Osteoblast (primary cell): ENCODE measurements at regions not wholly inside any gene's neighbourhood (a gene's known extent, or its start where the extent isn't known, plus 50 kb on each side); places are given as distances from the start of the nearest gene placed in this dataset.

Experiments
- DNase-seq: peaks from one replicate; pipeline ENCODE4 v3.0.0; 2011; ENCODE audit warnings: low spot score, mixed read lengths; ENCODE audit not compliant: insufficient read length; ENCODE audit errors: missing footprints
- H2AFZ ChIP-seq: 2 replicates; pipeline ENCODE4 v1.6.0; 2011; ENCODE audit warnings: mild to moderate bottlenecking, low read length
- H3K27ac ChIP-seq: 2 replicates; pipeline ENCODE4 v1.5.1; 2011; ENCODE audit warnings: mild to moderate bottlenecking, low read depth, low read length, moderate library complexity
- H3K27me3 ChIP-seq: 2 replicates; pipeline ENCODE4 v1.6.0; 2012; ENCODE audit warnings: mild to moderate bottlenecking, control low read depth, inconsistent platforms, low read length, moderate library complexity; ENCODE audit not compliant: insufficient read depth
- H3K36me3 ChIP-seq: 2 replicates; pipeline ENCODE4 v1.5.1; 2011; ENCODE audit warnings: mild to moderate bottlenecking, low read length, control low read depth, moderate library complexity; ENCODE audit not compliant: insufficient read depth
- H3K4me1 ChIP-seq: 2 replicates; pipeline ENCODE4 v1.5.1; 2011; ENCODE audit warnings: mild to moderate bottlenecking, low read length, control low read depth, moderate library complexity; ENCODE audit not compliant: insufficient read depth
- H3K4me2 ChIP-seq: 2 replicates; pipeline ENCODE4 v1.6.0; 2011; ENCODE audit warnings: mild to moderate bottlenecking, low read length; ENCODE audit not compliant: insufficient read depth
- H3K4me3 ChIP-seq: fragments of 200-600 bp; sonication (generic); 3 replicates; pipeline ENCODE4 v1.5.1; 2012; ENCODE audit warnings: mild to moderate bottlenecking, low read length, inconsistent platforms; ENCODE audit not compliant: insufficient read depth
- H3K79me2 ChIP-seq: 2 replicates; pipeline ENCODE4 v1.6.0; 2012; ENCODE audit warnings: mild to moderate bottlenecking, low read length, control low read depth, inconsistent platforms; ENCODE audit not compliant: insufficient read depth
- H3K9me3 ChIP-seq: 2 replicates; pipeline ENCODE4 v1.5.1; 2011; ENCODE audit warnings: low read depth, low read length, control low read depth
- H4K20me1 ChIP-seq: 2 replicates; pipeline ENCODE4 v1.6.0; 2012; ENCODE audit warnings: mild to moderate bottlenecking, low read length, control low read depth; ENCODE audit not compliant: insufficient read depth
- TF ChIP-seq, protein P1 (sequence below): IDR thresholded peaks from 2 replicates; pipeline ENCODE4 v1.5.1; 2011; ENCODE audit warnings: mild to moderate bottlenecking, low read depth, low read length, moderate library complexity; ENCODE audit errors: extremely low read depth

DNA sequence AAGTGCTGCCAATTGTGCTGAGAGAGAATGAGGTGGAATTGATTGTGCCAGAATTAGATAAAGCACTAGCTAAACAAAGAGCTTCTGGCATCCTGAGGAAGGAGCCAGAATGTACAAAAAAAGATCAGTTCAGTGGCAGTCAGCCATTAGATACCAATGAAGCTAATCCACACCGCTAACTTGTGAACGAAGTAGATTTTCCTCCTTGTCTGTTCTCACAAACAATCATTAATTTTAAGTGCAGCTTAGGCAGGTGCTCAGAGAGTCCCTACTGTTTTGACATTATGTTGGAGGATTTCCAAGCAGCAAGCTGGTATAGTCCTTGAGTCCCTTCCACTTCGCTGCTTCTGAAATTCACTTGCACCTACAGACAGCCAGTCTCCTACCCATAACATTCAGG lies 617.4 kb downstream of the CENPC start:
- no peaks in the 10 kb centered on the region for H3K79me2 ChIP-seq
- DNase-seq = no peak
- TF ChIP-seq, protein P1, sequence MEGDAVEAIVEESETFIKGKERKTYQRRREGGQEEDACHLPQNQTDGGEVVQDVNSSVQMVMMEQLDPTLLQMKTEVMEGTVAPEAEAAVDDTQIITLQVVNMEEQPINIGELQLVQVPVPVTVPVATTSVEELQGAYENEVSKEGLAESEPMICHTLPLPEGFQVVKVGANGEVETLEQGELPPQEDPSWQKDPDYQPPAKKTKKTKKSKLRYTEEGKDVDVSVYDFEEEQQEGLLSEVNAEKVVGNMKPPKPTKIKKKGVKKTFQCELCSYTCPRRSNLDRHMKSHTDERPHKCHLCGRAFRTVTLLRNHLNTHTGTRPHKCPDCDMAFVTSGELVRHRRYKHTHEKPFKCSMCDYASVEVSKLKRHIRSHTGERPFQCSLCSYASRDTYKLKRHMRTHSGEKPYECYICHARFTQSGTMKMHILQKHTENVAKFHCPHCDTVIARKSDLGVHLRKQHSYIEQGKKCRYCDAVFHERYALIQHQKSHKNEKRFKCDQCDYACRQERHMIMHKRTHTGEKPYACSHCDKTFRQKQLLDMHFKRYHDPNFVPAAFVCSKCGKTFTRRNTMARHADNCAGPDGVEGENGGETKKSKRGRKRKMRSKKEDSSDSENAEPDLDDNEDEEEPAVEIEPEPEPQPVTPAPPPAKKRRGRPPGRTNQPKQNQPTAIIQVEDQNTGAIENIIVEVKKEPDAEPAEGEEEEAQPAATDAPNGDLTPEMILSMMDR = no peak
- no peaks in the 10 kb centered on the region for H4K20me1 ChIP-seq
- no peaks in the 10 kb centered on the region for H3K4me1 ChIP-seq
- no peak overlapping the region for H3K4me3 ChIP-seq
- H3K27ac ChIP-seq = no peak overlapping the region
- H3K27me3 ChIP-seq = no peaks in the 10 kb centered on the region
- H3K4me2 ChIP-seq = no peak overlapping the region
- no peak overlapping the region for H2AFZ ChIP-seq
- H3K36me3 ChIP-seq = no peaks in the 10 kb centered on the region
- no peaks in the 10 kb centered on the region for H3K9me3 ChIP-seq

DNA sequence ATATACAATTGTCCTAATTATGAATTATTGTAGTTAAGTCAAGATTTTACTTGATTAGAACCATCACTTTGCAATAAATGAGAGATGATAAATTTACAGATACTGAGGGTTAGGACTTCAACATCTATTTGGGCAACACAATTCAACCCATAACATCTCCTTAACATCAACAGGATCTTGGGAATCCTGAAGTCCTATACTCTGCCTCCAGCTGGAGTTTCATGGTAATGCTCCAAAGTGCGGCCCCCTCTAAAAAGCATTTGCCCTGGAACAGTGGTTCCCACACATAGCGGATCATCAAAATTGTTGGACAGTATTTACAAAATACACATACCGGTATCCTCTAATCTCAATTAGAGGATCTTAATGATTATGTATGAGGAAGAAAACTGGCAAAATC lies 618.6 kb downstream of the CENPC start:
- H3K4me3 ChIP-seq = no peak overlapping the region
- no peak overlapping the region for H2AFZ ChIP-seq
- H3K36me3 ChIP-seq = no peaks in the 10 kb centered on the region

GRCh38 chr4:66923081-66923865 lies 622.0 kb downstream of the CENPC start:
- no peak overlapping the region for H3K4me2 ChIP-seq
- no peak overlapping the region for H2AFZ ChIP-seq
- no peak for DNase-seq
- TF ChIP-seq, protein P1 = no peak
- no peaks in the 10 kb centered on the region for H3K9me3 ChIP-seq
- H3K27me3 ChIP-seq = no peaks in the 10 kb centered on the region
- H3K4me1 ChIP-seq = no peaks in the 10 kb centered on the region
- no peak overlapping the region for H3K4me3 ChIP-seq
- H4K20me1 ChIP-seq = no peaks in the 10 kb centered on the region
- no peaks in the 10 kb centered on the region for H3K79me2 ChIP-seq
- H3K36me3 ChIP-seq = no peaks in the 10 kb centered on the region
- H3K27ac ChIP-seq = no peak overlapping the region

More for the DNA sequence above, 618.6 kb downstream of the CENPC start:
- Histone ChIP-seq H3K4me2 (no peak overlapping the region), H3K9me3 (no peaks in the 10 kb centered on the region), H4K20me1 (no peaks in the 10 kb centered on the region), H3K27me3 (no peaks in the 10 kb centered on the region), H3K79me2 (no peaks in the 10 kb centered on the region), H3K27ac (no peak overlapping the region), H3K4me1 (no peaks in the 10 kb centered on the region)
- no peak for DNase-seq
- TF ChIP-seq, protein P1 = no peak

DNA sequence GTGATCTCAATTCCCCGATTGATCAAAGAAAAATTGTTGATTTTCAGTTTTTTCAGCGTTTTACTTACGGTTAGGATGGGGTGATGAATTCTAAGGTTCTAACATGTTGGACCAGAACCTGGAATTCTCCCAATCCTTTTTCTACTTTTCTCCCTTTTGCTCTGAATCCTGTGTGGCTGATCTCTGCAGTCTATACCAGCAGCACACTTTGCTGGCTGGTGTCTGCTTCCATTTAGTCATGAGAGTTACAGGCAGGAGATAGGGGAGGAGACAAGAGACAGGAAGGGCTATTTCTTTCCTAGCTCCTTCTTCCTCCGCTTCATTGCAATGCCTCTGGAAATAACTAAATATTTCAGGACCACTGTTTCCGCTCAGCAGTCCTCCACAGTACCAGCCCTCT lies 623.9 kb downstream of the CENPC start:
- no peak overlapping the region for H3K4me3 ChIP-seq
- H3K27me3 ChIP-seq = no peaks in the 10 kb centered on the region
- no peaks in the 10 kb centered on the region for H3K79me2 ChIP-seq
- H3K9me3 ChIP-seq = no peaks in the 10 kb centered on the region
- no peaks in the 10 kb centered on the region for H3K36me3 ChIP-seq
- no peak overlapping the region for H3K4me2 ChIP-seq
- H3K4me1 ChIP-seq = no peaks in the 10 kb centered on the region
- H4K20me1 ChIP-seq = no peaks in the 10 kb centered on the region
- no peak overlapping the region for H3K27ac ChIP-seq
- no peak for DNase-seq
- H2AFZ ChIP-seq = no peak overlapping the region
- TF ChIP-seq, protein P1 = no peak
